CD4-positive, alpha-beta T cell (primary cell): ENCODE measurements at regions not wholly inside any gene's neighbourhood (a gene's known extent, or its start where the extent isn't known, plus 50 kb on each side); places are given as distances from the start of the nearest gene placed in this dataset.

Source experiments
- ATAC-seq: fragments of 200-7000 bp; cut with Tn5 transposase; one replicate; pipeline ENCODE4 v1.10.0; 2022; ENCODE audit warnings: mild to moderate bottlenecking; ENCODE audit not compliant: poor library complexity
- CTCF ChIA-PET: fragments of 350-600 bp; sonication (Branson Sonifier 250); formaldehyde crosslinking; loops from one replicate; lab custom pipeline; 2021; ENCODE audit warnings: antibody characterized with exemption, inconsistent platforms; lab: Charles Lee
- POLR2A ChIA-PET: fragments of 350-600 bp; sonication (Branson Sonifier 250); formaldehyde crosslinking; loops from one replicate; lab custom pipeline; 2021; ENCODE audit warnings: antibody characterized with exemption, inconsistent platforms; lab: Charles Lee
- DNase-seq, 14 experiments: peaks; one replicate each; pipeline ENCODE4 v3.0.0-alpha.2; 2013 to 2020; ENCODE audit warnings: mixed read lengths in 2 of 14
- H3K27ac ChIP-seq, 2 donors: one replicate each; pipeline versions ENCODE4 v1.5.1 to v1.7.0; 2013; ENCODE audit warnings: low read length in 2 of 2, low read depth in 1 of 2, mild to moderate bottlenecking in 1 of 2
- H3K27me3 ChIP-seq, 2 experiments: 1 replicate in 1 of 2; 2 replicates in 1 of 2; pipeline versions ENCODE4 v1.6.1 to v1.7.0; 2013; ENCODE audit warnings: low read length in 2 of 2, control low read depth in 1 of 2, mild to moderate bottlenecking in 1 of 2, moderate library complexity in 1 of 2; ENCODE audit not compliant: insufficient read depth in 2 of 2, control insufficient read depth in 1 of 2
- H3K36me3 ChIP-seq: one replicate; pipeline ENCODE4 v1.6.1; 2013; ENCODE audit warnings: low read length, control low read depth; ENCODE audit not compliant: insufficient read depth
- H3K4me1 ChIP-seq: one replicate; pipeline ENCODE4 v1.6.1; 2013; ENCODE audit warnings: low read length, control low read depth; ENCODE audit not compliant: insufficient read depth
- H3K4me3 ChIP-seq: one replicate; pipeline ENCODE4 v1.5.1; 2013; ENCODE audit warnings: mild to moderate bottlenecking, low read length, moderate library complexity
- H3K9me3 ChIP-seq, 2 experiments: 1 replicate in 1 of 2; 2 replicates in 1 of 2; pipeline versions ENCODE4 v1.6.1 to v1.7.0; 2013; ENCODE audit warnings: low read length in 2 of 2, mild to moderate bottlenecking in 2 of 2, control low read depth in 1 of 2, moderate library complexity in 1 of 2; ENCODE audit not compliant: control insufficient read depth in 1 of 2, insufficient read depth in 1 of 2
- H3K27ac Mint-ChIP-seq: one replicate; pipeline ENCODE4 v1.8.0; 2020; ENCODE audit warnings: mixed read lengths
- H3K27me3 Mint-ChIP-seq: one replicate; pipeline ENCODE4 v1.8.0; 2021; ENCODE audit warnings: mixed read lengths
- H3K36me3 Mint-ChIP-seq: one replicate; pipeline ENCODE4 v1.8.0; 2021; ENCODE audit warnings: low read depth, mixed read lengths
- H3K4me1 Mint-ChIP-seq: one replicate; pipeline ENCODE4 v1.8.0; 2021; ENCODE audit warnings: low read depth, mixed read lengths
- H3K4me3 Mint-ChIP-seq: one replicate; pipeline ENCODE4 v1.8.0; 2020; ENCODE audit warnings: mild to moderate bottlenecking, mixed read lengths
- H3K9me3 Mint-ChIP-seq: one replicate; pipeline ENCODE4 v1.8.0; 2020; ENCODE audit warnings: mixed read lengths
- CTCF ChIP-seq: fragments of 200-600 bp; IDR thresholded peaks from one replicate; pipeline ENCODE4 v1.8.0; 2022; ENCODE audit warnings: antibody characterized with exemption, mild to moderate bottlenecking
- intact Hi-C, 2 experiments: fragments of 100-400 bp; cut with DNase I in 1 of 2; cut with micrococcal nuclease in 1 of 2; formaldehyde crosslinking; loops; one replicate each; pipeline versions ENCODE4 v1.15.1 to v1.9.0; 2023 to 2025; cut with DNase I, micrococcal nuclease

DNA sequence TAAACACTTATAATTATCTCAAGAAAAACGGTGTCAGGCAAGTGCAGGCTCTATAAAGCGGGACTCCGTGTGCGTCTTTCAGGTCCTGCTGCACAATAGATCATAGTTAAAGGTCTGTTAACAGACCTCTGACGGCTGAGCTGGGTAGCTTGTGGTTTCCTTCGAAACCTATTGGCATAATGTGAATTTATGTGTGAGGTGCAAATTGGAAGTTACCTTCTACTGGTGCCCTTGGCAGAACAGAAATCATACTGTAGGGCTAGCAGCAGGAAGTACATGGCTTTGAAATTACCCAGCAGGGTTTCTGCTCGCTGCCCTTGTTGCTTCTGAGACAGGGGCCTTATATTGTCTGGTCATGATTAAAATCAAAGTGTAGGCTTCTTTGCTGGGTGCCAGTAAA is 216.4 kb upstream of the HAND2 start:
- ChIA-PET POLR2A (no interaction called here), CTCF (no interaction called here)
- TF ChIP-seq CTCF: no peak
- H3K4me3 Mint-ChIP-seq: no peak overlapping the region
- H3K36me3 Mint-ChIP-seq: no peaks in the 10 kb centered on the region
- ATAC-seq (no peak), DNase-seq (no peak)
- H3K36me3 ChIP-seq: no peaks in the 10 kb centered on the region
- H3K27ac ChIP-seq: no peak overlapping the region
- H3K4me1 ChIP-seq: no peaks in the 10 kb centered on the region
- no peaks in the 10 kb centered on the region for H3K9me3 Mint-ChIP-seq
- no peaks in the 10 kb centered on the region for H3K9me3 ChIP-seq
- no peak overlapping the region for H3K4me3 ChIP-seq
- H3K27ac Mint-ChIP-seq: no peak overlapping the region
- no peaks in the 10 kb centered on the region for H3K27me3 ChIP-seq
- no peaks in the 10 kb centered on the region for H3K4me1 Mint-ChIP-seq
- H3K27me3 Mint-ChIP-seq: peaks cover 6% of the 10 kb centered on the region
- intact Hi-C loops: no loop called here

DNA sequence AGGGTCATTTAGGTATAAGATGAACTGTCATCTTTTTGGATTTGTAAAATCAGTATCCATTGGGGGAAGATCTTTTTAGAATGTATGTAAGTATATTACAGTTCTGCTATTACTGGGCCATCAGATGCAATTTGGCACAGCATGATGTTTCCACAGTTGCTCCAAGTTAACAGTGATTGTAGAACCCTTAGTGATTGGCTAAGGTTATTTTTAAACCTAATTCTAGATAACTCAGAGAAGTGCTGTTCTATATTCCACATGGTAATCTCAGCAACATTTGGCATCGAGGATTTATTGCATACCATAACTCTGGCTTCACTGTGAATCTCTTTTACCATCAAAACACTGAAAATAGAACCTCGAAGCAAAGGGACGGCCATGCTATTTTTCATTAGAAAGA is 215.7 kb upstream of the HAND2 start:
- no peak for TF ChIP-seq CTCF
- POLR2A ChIA-PET: no interaction called here

DNA sequence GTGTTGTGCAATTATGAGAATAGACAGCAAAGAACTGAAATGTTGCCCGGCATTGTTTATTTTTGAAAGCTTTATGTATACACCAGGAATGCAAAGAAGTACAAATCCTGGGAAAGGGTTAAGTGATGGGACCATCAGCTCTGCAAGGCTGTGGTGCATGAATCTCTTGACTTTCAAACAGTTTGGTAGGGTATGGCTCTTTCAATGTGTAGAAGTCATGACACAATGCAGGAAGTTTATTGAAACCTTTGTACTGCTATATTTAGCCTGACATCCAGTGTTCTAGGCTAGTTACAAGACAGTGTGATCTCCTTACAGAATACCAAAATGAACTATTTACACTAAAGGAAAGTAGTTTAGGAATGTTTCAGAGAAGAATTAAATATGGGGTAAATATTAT is 206.8 kb upstream of the HAND2 start:
- H3K4me3 Mint-ChIP-seq: no peak overlapping the region
- TF ChIP-seq CTCF: no peak
- Histone ChIP-seq H3K27me3 (no peaks in the 10 kb centered on the region), H3K4me1 (no peaks in the 10 kb centered on the region), H3K4me3 (no peak overlapping the region), H3K9me3 (no peaks in the 10 kb centered on the region), H3K27ac (no peak overlapping the region), H3K36me3 (no peaks in the 10 kb centered on the region)
- no peaks in the 10 kb centered on the region for H3K36me3 Mint-ChIP-seq
- ChIA-PET POLR2A (no interaction called here), CTCF (no interaction called here)
- H3K4me1 Mint-ChIP-seq: no peaks in the 10 kb centered on the region
- intact Hi-C loops: no loop called here
- ATAC-seq (no peak), DNase-seq (no peak)
- no peak overlapping the region for H3K27ac Mint-ChIP-seq
- H3K27me3 Mint-ChIP-seq: no peaks in the 10 kb centered on the region
- H3K9me3 Mint-ChIP-seq: peaks cover 3% of the 10 kb centered on the region

More for the DNA sequence above, 215.7 kb upstream of the HAND2 start:
- no peaks in the 10 kb centered on the region for H3K27me3 ChIP-seq
- no peaks in the 10 kb centered on the region for H3K9me3 ChIP-seq
- Mint-ChIP-seq H3K4me1 (no peaks in the 10 kb centered on the region), H3K36me3 (no peaks in the 10 kb centered on the region), H3K9me3 (no peaks in the 10 kb centered on the region), H3K4me3 (no peak overlapping the region), H3K27me3 (peaks cover 6% of the 10 kb centered on the region), H3K27ac (no peak overlapping the region)
- DNase-seq: no peak
- CTCF ChIA-PET: no interaction called here
- H3K4me3 ChIP-seq: no peak overlapping the region
- H3K27ac ChIP-seq: no peak overlapping the region
- H3K4me1 ChIP-seq: no peaks in the 10 kb centered on the region
- intact Hi-C loops: no loop called here
- ATAC-seq: no peak
- no peaks in the 10 kb centered on the region for H3K36me3 ChIP-seq
